ENCODE measurements at regions not wholly inside any gene's neighbourhood (a gene's known extent, or its start where the extent isn't known, plus 50 kb on each side); places are given as distances from the start of the nearest gene placed in this dataset.

GRCh38 chr15:39498629-39499028 is 82.2 kb upstream of the THBS1 start:
- TF ChIP-seq EZH2phosphoT487 (IDR thresholded peaks at IDR 0.05; ENCODE audit: low read length) (no peak), CTCF (IDR thresholded peaks at IDR 0.05; ENCODE audit: low read length) (no peak), EZH2 (optimal IDR thresholded peaks at IDR 0.05; ENCODE audit: low read depth, low read length) (no peak)

Data from MM.1S (cell line).